ENCODE measurements at regions not wholly inside any gene's neighbourhood (a gene's known extent, or its start where the extent isn't known, plus 50 kb on each side); places are given as distances from the start of the nearest gene placed in this dataset.

DNA sequence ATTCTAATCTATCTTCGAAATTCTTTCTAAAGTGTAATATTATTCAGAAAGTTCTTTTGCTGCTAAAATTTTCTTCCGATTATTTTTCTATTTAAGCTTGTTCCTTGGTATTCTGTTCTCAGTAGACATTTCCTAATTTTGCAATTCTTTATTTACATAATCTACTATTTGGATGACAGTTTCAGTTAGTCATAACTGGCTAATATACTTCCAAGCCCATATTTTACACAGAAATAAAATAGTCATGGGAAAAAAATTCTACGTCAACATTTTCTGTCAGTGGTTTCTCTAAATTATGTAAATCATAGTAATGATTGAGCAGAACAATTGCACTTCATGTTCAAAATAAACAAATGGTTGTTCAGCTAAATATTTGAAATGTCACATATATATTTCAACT is 178.0 kb upstream of the ANKRD50 start:
- TF ChIP-seq SUZ12 (IDR thresholded peaks at IDR 0.05; ENCODE audit: extremely low read depth, insufficient read depth, insufficient read length): no peak
- no peak for TF ChIP-seq ZNF274 (IDR thresholded peaks at IDR 0.05; ENCODE audit: low read depth, low read length)

Measured in NT2/D1 (cell line).